ENCODE measurements at regions not wholly inside any gene's neighbourhood (a gene's known extent, or its start where the extent isn't known, plus 50 kb on each side); places are given as distances from the start of the nearest gene placed in this dataset.

- TF ChIP-seq POLR2A (IDR thresholded peaks at IDR 0.05) (no peak), CTCF (IDR thresholded peaks at IDR 0.05) (no peak), POLR2AphosphoS5 (IDR thresholded peaks at IDR 0.05) (no peak), EP300 (IDR thresholded peaks at IDR 0.05) (no peak)
Measured at GRCh38 chr21:26365849-26366248, 195.3 kb upstream of the APP start.
